Small intestine (tissue), 7 donors: ENCODE measurements at regions not wholly inside any gene's neighbourhood (a gene's known extent, or its start where the extent isn't known, plus 50 kb on each side); places are given as distances from the start of the nearest gene placed in this dataset.

Experiments used
- DNase-seq, 2 donors: peaks; one replicate each; pipeline versions ENCODE4 v3.0.0 to v3.0.0-alpha.2; 2013
- FAIRE-seq: peaks from 2 replicates; lab custom pipeline; 2012; peaks lifted over from hg19 to GRCh38; lab: Jason Lieb, UNC
- H3K27ac ChIP-seq, 3 donors: one replicate each; pipeline ENCODE4 v1.5.1; 2013; ENCODE audit warnings: low read length in 2 of 3, mild to moderate bottlenecking in 2 of 3, control low read depth in 1 of 3, inconsistent platforms in 1 of 3, low read depth in 1 of 3, moderate library complexity in 1 of 3
- H3K27me3 ChIP-seq, 3 donors: one replicate each; pipeline ENCODE4 v1.6.1; 2013; ENCODE audit warnings: low read length in 3 of 3, inconsistent platforms in 1 of 3; ENCODE audit not compliant: control insufficient read depth in 3 of 3, insufficient read depth in 3 of 3
- H3K36me3 ChIP-seq, 3 donors: one replicate each; pipeline ENCODE4 v1.6.1; 2013; ENCODE audit warnings: low read length in 3 of 3, inconsistent platforms in 1 of 3, low read depth in 1 of 3, mild to moderate bottlenecking in 1 of 3, moderate library complexity in 1 of 3; ENCODE audit not compliant: control insufficient read depth in 3 of 3, insufficient read depth in 2 of 3
- H3K4me1 ChIP-seq, 3 donors: one replicate each; pipeline ENCODE4 v1.6.1; 2013; ENCODE audit warnings: low read length in 2 of 3, inconsistent platforms in 1 of 3, low read depth in 1 of 3, mild to moderate bottlenecking in 1 of 3, moderate library complexity in 1 of 3; ENCODE audit not compliant: control insufficient read depth in 3 of 3, insufficient read depth in 2 of 3
- H3K4me3 ChIP-seq, 3 donors: one replicate each; pipeline ENCODE4 v1.5.1; 2013; ENCODE audit warnings: low read length in 3 of 3, control low read depth in 1 of 3, inconsistent platforms in 1 of 3, low read depth in 1 of 3, mild to moderate bottlenecking in 1 of 3, moderate library complexity in 1 of 3
- H3K9me3 ChIP-seq, 2 donors: one replicate each; pipeline ENCODE4 v1.6.1; 2013; ENCODE audit warnings: low read depth in 1 of 2, low read length in 1 of 2; ENCODE audit not compliant: control insufficient read depth in 2 of 2, insufficient read depth in 1 of 2
- WGBS, 3 donors: extraction: QIAGEN DNeasy Blood & Tissue Kit; methylation state at CpG; one replicate each; pipeline ENCODE4 v1.1.7; 2013; 5-methylcytosine and 5-hydroxymethylcytosine counted together
- donor health status: healthy with polysubstance abuse.
- donor health status: control.
- donor health status: control.
- donor health status: Bipolar disorder and iron deficiency.
- donor health status: healthy.

- Histone ChIP-seq H3K4me1 (no peaks in the 10 kb centered on the region), H3K36me3 (peaks cover 0 to 5% (median 0%) of the 10 kb centered on the region in 3 donors), H3K27ac (no peak overlapping the region), H3K27me3 (no peaks in the 10 kb centered on the region), H3K4me3 (no peak overlapping the region), H3K9me3 (peaks cover 0 to 3% of the 10 kb centered on the region in 2 donors)
- FAIRE-seq (no peak), DNase-seq (no peak)
- WGBS, 3 donors = 92 to 94% (median 93%) methylated on average over 4 of the region's 4 CpGs
These were observed 111.8 kb downstream of the CTTN start for GRCh38 chr11:70510106-70510505.

- no peaks in the 10 kb centered on the region for H3K4me1 ChIP-seq
- FAIRE-seq (no peak), DNase-seq (no peak)
- 86 to 94% (median 90%) methylated on average over 6 of the region's 6 CpGs for WGBS, 3 donors
- H3K9me3 ChIP-seq = peaks cover 0 to 3% of the 10 kb centered on the region in 2 donors
- H3K36me3 ChIP-seq = peaks cover 0 to 5% (median 0%) of the 10 kb centered on the region in 3 donors
- no peak overlapping the region for H3K4me3 ChIP-seq
- H3K27me3 ChIP-seq = no peaks in the 10 kb centered on the region
- H3K27ac ChIP-seq = no peak overlapping the region
These were observed 112.2 kb downstream of the CTTN start for GRCh38 chr11:70510571-70510970.

- Histone ChIP-seq H3K4me3 (no peak overlapping the region), H3K27ac (no peak overlapping the region), H3K27me3 (no peaks in the 10 kb centered on the region), H3K9me3 (peaks cover 0 to 3% of the 10 kb centered on the region in 2 donors), H3K36me3 (peaks cover 0 to 2% (median 0%) of the 10 kb centered on the region in 3 donors), H3K4me1 (no peaks in the 10 kb centered on the region)
- FAIRE-seq (no peak), DNase-seq (no peak)
- WGBS, 3 donors = 95 to 100% (median 96%) methylated on average over 1 of the region's 1 CpG
These were observed 113.0 kb downstream of the CTTN start for GRCh38 chr11:70511345-70511744.

- DNase-seq (no peak), FAIRE-seq (no peak)
- H3K27ac ChIP-seq = no peak overlapping the region
- no peaks in the 10 kb centered on the region for H3K4me1 ChIP-seq
- H3K36me3 ChIP-seq = peaks cover 0 to 2% (median 0%) of the 10 kb centered on the region in 3 donors
- no peak overlapping the region for H3K4me3 ChIP-seq
- no peaks in the 10 kb centered on the region for H3K27me3 ChIP-seq
- H3K9me3 ChIP-seq = peaks cover 0 to 3% of the 10 kb centered on the region in 2 donors
These were observed 114.4 kb downstream of the CTTN start for GRCh38 chr11:70512716-70513115.

- H3K9me3 ChIP-seq = peaks cover 0 to 3% of the 10 kb centered on the region in 2 donors
- no peaks in the 10 kb centered on the region for H3K36me3 ChIP-seq
- no peaks in the 10 kb centered on the region for H3K27me3 ChIP-seq
- H3K27ac ChIP-seq = no peak overlapping the region
- 80 to 88% (median 87%) methylated on average over 7 of the region's 7 CpGs for WGBS, 3 donors
- H3K4me1 ChIP-seq = no peaks in the 10 kb centered on the region
- no peak overlapping the region for H3K4me3 ChIP-seq
- FAIRE-seq (no peak), DNase-seq (no peak)
These were observed 118.9 kb downstream of the CTTN start for GRCh38 chr11:70517203-70517602.

GRCh38 chr11:70517988-70518907, 119.9 kb downstream of the CTTN start:
- Histone ChIP-seq H3K27ac (no peak overlapping the region), H3K27me3 (no peaks in the 10 kb centered on the region), H3K9me3 (peaks cover 0 to under 1% of the 10 kb centered on the region in 2 donors), H3K36me3 (no peaks in the 10 kb centered on the region), H3K4me3 (no peak overlapping the region), H3K4me1 (no peaks in the 10 kb centered on the region)
- DNase-seq = no peak
- 87 to 91% (median 89%) methylated on average over 22 of the region's 22 CpGs for WGBS, 3 donors
- no peak for FAIRE-seq

- no peaks in the 10 kb centered on the region for H3K36me3 ChIP-seq
- H3K4me3 ChIP-seq = no peak overlapping the region
- FAIRE-seq = no peak
- 78 to 89% (median 87%) methylated on average over 8 of the region's 8 CpGs for WGBS, 3 donors
- H3K9me3 ChIP-seq = no peaks in the 10 kb centered on the region
- H3K27ac ChIP-seq = no peak overlapping the region
- no peaks in the 10 kb centered on the region for H3K27me3 ChIP-seq
- DNase-seq = no peak
- no peaks in the 10 kb centered on the region for H3K4me1 ChIP-seq
These were observed 120.8 kb downstream of the CTTN start for GRCh38 chr11:70519117-70519516.

GRCh38 chr11:70521475-70522308, 123.4 kb downstream of the CTTN start:
- Histone ChIP-seq H3K4me3 (no peak overlapping the region), H3K36me3 (no peaks in the 10 kb centered on the region)
- FAIRE-seq = no peak

More at GRCh38 chr11:70521475-70522308, 123.4 kb downstream of the CTTN start:
- Histone ChIP-seq H3K4me1 (no peaks in the 10 kb centered on the region), H3K27me3 (no peaks in the 10 kb centered on the region), H3K9me3 (no peaks in the 10 kb centered on the region), H3K27ac (no peak overlapping the region)
- DNase-seq = no peak
- WGBS, 3 donors = 80 to 83% (median 83%) methylated on average over 22 of the region's 22 CpGs
